DOHH2 (cell line): ENCODE measurements at regions not wholly inside any gene's neighbourhood (a gene's known extent, or its start where the extent isn't known, plus 50 kb on each side); places are given as distances from the start of the nearest gene placed in this dataset.

Source experiments
- CTCF ChIP-seq: fragments of 200-600 bp; sonication (generic); IDR thresholded peaks from one replicate; pipeline ENCODE4 v1.5.1; 2014; ENCODE audit warnings: antibody characterized with exemption, mild to moderate bottlenecking, low read depth, low read length; ENCODE audit not compliant: poor library complexity, severe bottlenecking
- EZH2phosphoT487 ChIP-seq: fragments of 200-600 bp; sonication (generic); IDR thresholded peaks from 2 replicates; pipeline ENCODE4 v1.6.1; 2017; ENCODE audit warnings: borderline replicate concordance, mild to moderate bottlenecking, antibody characterized with exemption, low read length, moderate library complexity, mixed read lengths

GRCh38 chr1:104991702-104992101, 1242.0 kb downstream of the AMY1C start:
- TF ChIP-seq CTCF (no peak), EZH2phosphoT487 (no peak)
